HG03139 (cell line): ENCODE measurements at regions not wholly inside any gene's neighbourhood (a gene's known extent, or its start where the extent isn't known, plus 50 kb on each side); places are given as distances from the start of the nearest gene placed in this dataset.
"Not testable (repeated sequence)": the region's sequence is repeated elsewhere in the genome, so short reads cannot be mapped to it uniquely, and the experiment has no call there.

Experiments used
- ATAC-seq: cut with Tn5 transposase; IDR thresholded peaks from one replicate; pipeline ENCODE4 v1.9.1; 2021; ENCODE audit not compliant: unreplicated experiment

- ATAC-seq: no peak
Observed at GRCh38 chr16:64364894-64365293, 757.0 kb downstream of the CDH11 start.

- ATAC-seq: no peak
Observed at GRCh38 chr16:64364416-64364815, 757.4 kb downstream of the CDH11 start.

GRCh38 chr16:64364016-64364415 lies 757.8 kb downstream of the CDH11 start:
- no peak for ATAC-seq

GRCh38 chr16:64363039-64363438 lies 758.8 kb downstream of the CDH11 start:
- ATAC-seq: no peak

- no peak for ATAC-seq
Observed at GRCh38 chr16:64362193-64362592, 759.7 kb downstream of the CDH11 start.

- ATAC-seq: no peak
Observed at GRCh38 chr16:64361753-64362152, 760.1 kb downstream of the CDH11 start.

GRCh38 chr16:64358291-64358690 lies 763.6 kb downstream of the CDH11 start:
- no peak for ATAC-seq

- ATAC-seq: no peak
Observed at GRCh38 chr16:64356267-64356666, 765.6 kb downstream of the CDH11 start.

GRCh38 chr16:64352246-64352645 lies 769.6 kb downstream of the CDH11 start:
- no peak for ATAC-seq

- no peak for ATAC-seq
Observed at GRCh38 chr16:64351121-64351520, 770.7 kb downstream of the CDH11 start.

- ATAC-seq: no peak
Observed at GRCh38 chr16:64346080-64346479, 775.8 kb downstream of the CDH11 start.

- no peak for ATAC-seq
Observed at GRCh38 chr16:64345142-64345541, 776.7 kb downstream of the CDH11 start.

- not testable (repeated sequence) for ATAC-seq
Observed at GRCh38 chr16:64343820-64344443, 777.9 kb downstream of the CDH11 start.

- ATAC-seq: no peak
Observed at GRCh38 chr16:64343061-64343819, 778.6 kb downstream of the CDH11 start.

GRCh38 chr16:64341336-64341735 lies 780.5 kb downstream of the CDH11 start:
- not testable (repeated sequence) for ATAC-seq

- no peak for ATAC-seq
Observed at GRCh38 chr16:64339052-64339770, 782.7 kb downstream of the CDH11 start.

GRCh38 chr16:64321881-64322280 lies 800.0 kb downstream of the CDH11 start:
- ATAC-seq: no peak

GRCh38 chr16:64321066-64321465 lies 800.8 kb downstream of the CDH11 start:
- no peak for ATAC-seq

GRCh38 chr16:64317601-64318000 lies 804.3 kb downstream of the CDH11 start:
- ATAC-seq: no peak

GRCh38 chr16:64313726-64314125 lies 808.1 kb downstream of the CDH11 start:
- no peak for ATAC-seq

- no peak for ATAC-seq
Observed at GRCh38 chr16:64312980-64313379, 808.9 kb downstream of the CDH11 start.

GRCh38 chr16:64312292-64312691 lies 809.6 kb downstream of the CDH11 start:
- no peak for ATAC-seq
